ENCODE measurements at regions not wholly inside any gene's neighbourhood (a gene's known extent, or its start where the extent isn't known, plus 50 kb on each side); places are given as distances from the start of the nearest gene placed in this dataset.

DNA sequence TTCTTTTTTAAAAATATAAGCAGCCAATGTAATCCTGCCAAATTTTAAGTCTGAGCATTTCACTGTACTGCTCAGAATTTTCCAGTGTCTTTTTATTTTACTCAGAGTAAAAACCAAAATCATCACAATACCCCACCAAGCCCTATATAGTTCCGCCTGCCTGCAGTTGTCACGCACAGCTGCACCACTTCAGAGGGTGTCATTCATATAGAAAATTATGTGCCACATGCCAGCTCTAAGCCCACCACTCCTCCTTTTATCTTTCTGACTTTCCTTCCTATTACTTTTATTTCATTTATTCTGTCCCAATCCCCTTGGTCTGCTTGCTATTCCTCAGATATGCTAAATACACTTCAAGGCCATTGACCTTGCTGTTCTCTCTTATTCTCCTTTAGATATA is 233.1 kb upstream of the DPPA4 start:
- TF ChIP-seq SPI1 (IDR thresholded peaks at IDR 0.05; ENCODE audit: borderline replicate concordance, low read depth) (no peak), POLR2AphosphoS5 (IDR thresholded peaks at IDR 0.05; ENCODE audit: low read depth) (no peak)
- TF ChIP-seq, protein P1, sequence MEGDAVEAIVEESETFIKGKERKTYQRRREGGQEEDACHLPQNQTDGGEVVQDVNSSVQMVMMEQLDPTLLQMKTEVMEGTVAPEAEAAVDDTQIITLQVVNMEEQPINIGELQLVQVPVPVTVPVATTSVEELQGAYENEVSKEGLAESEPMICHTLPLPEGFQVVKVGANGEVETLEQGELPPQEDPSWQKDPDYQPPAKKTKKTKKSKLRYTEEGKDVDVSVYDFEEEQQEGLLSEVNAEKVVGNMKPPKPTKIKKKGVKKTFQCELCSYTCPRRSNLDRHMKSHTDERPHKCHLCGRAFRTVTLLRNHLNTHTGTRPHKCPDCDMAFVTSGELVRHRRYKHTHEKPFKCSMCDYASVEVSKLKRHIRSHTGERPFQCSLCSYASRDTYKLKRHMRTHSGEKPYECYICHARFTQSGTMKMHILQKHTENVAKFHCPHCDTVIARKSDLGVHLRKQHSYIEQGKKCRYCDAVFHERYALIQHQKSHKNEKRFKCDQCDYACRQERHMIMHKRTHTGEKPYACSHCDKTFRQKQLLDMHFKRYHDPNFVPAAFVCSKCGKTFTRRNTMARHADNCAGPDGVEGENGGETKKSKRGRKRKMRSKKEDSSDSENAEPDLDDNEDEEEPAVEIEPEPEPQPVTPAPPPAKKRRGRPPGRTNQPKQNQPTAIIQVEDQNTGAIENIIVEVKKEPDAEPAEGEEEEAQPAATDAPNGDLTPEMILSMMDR (IDR thresholded peaks at IDR 0.05; ENCODE audit: insufficient read depth, low read length): no peak
